ENCODE measurements at regions not wholly inside any gene's neighbourhood (a gene's known extent, or its start where the extent isn't known, plus 50 kb on each side); places are given as distances from the start of the nearest gene placed in this dataset.

GRCh38 chr19:34603003-34603402, 74.0 kb downstream of the SCGB2B2 start:
- TF ChIP-seq POLR2A (IDR thresholded peaks at IDR 0.05) (no peak), CTCF (IDR thresholded peaks at IDR 0.05) (no peak), POLR2AphosphoS5 (IDR thresholded peaks at IDR 0.05) (no peak)
